ENCODE measurements at regions not wholly inside any gene's neighbourhood (a gene's known extent, or its start where the extent isn't known, plus 50 kb on each side); places are given as distances from the start of the nearest gene placed in this dataset.
"Not testable (repeated sequence)": the region's sequence is repeated elsewhere in the genome, so short reads cannot be mapped to it uniquely, and the experiment has no call there.

- DNase-seq (ENCODE audit: low spot score), result no peak
These were observed 599.7 kb downstream of the SLC16A7 start for GRCh38 chr12:60195483-60195882.

GRCh38 chr12:60196366-60196765, 600.5 kb downstream of the SLC16A7 start:
- DNase-seq (ENCODE audit: low spot score), result no peak

- DNase-seq (ENCODE audit: low spot score), result no peak
These were observed 601.8 kb downstream of the SLC16A7 start for GRCh38 chr12:60197589-60197988.

- DNase-seq (ENCODE audit: low spot score), result no peak
These were observed 606.1 kb downstream of the SLC16A7 start for GRCh38 chr12:60201891-60202290.

GRCh38 chr12:60205500-60205899, 609.7 kb downstream of the SLC16A7 start:
- DNase-seq (ENCODE audit: low spot score), result peak; percentile 3

GRCh38 chr12:60209521-60209920, 613.7 kb downstream of the SLC16A7 start:
- DNase-seq (ENCODE audit: low spot score), result no peak

- no peak for DNase-seq (ENCODE audit: low spot score)
These were observed 614.1 kb downstream of the SLC16A7 start for GRCh38 chr12:60209933-60210332.

- DNase-seq (ENCODE audit: low spot score), result no peak
These were observed 614.9 kb downstream of the SLC16A7 start for GRCh38 chr12:60210756-60211155.

GRCh38 chr12:60211244-60211643, 615.4 kb downstream of the SLC16A7 start:
- DNase-seq (ENCODE audit: low spot score), result no peak

- no peak for DNase-seq (ENCODE audit: low spot score)
These were observed 616.6 kb downstream of the SLC16A7 start for GRCh38 chr12:60212159-60213000.

- DNase-seq (ENCODE audit: low spot score), result not testable (repeated sequence)
These were observed 617.4 kb downstream of the SLC16A7 start for GRCh38 chr12:60213272-60213671.

- no peak for DNase-seq (ENCODE audit: low spot score)
These were observed 620.4 kb downstream of the SLC16A7 start for GRCh38 chr12:60216226-60216625.

GRCh38 chr12:60223242-60223641, 627.4 kb downstream of the SLC16A7 start:
- DNase-seq (ENCODE audit: low spot score), result no peak

GRCh38 chr12:60225216-60226000, 629.6 kb downstream of the SLC16A7 start:
- no peak for DNase-seq (ENCODE audit: low spot score)

GRCh38 chr12:60227916-60228315, 632.1 kb downstream of the SLC16A7 start:
- DNase-seq (ENCODE audit: low spot score), result no peak

- peak; percentile 2 for DNase-seq (ENCODE audit: low spot score)
These were observed 634.2 kb downstream of the SLC16A7 start for GRCh38 chr12:60230056-60230455.

- DNase-seq (ENCODE audit: low spot score), result no peak
These were observed 635.5 kb downstream of the SLC16A7 start for GRCh38 chr12:60231303-60231702.

- no peak for DNase-seq (ENCODE audit: low spot score)
These were observed 636.4 kb downstream of the SLC16A7 start for GRCh38 chr12:60231976-60232907.

- DNase-seq (ENCODE audit: low spot score), result not testable (repeated sequence)
These were observed 638.9 kb downstream of the SLC16A7 start for GRCh38 chr12:60234611-60235195.

GRCh38 chr12:60235261-60235660, 639.4 kb downstream of the SLC16A7 start:
- DNase-seq (ENCODE audit: low spot score), result no peak

- DNase-seq (ENCODE audit: low spot score), result not testable (repeated sequence)
These were observed 640.6 kb downstream of the SLC16A7 start for GRCh38 chr12:60236416-60236815.

- no peak for DNase-seq (ENCODE audit: low spot score)
These were observed 645.1 kb downstream of the SLC16A7 start for GRCh38 chr12:60240891-60241290.
